Thymus (tissue), 11 donors: ENCODE measurements at regions not wholly inside any gene's neighbourhood (a gene's known extent, or its start where the extent isn't known, plus 50 kb on each side); places are given as distances from the start of the nearest gene placed in this dataset.

Experiments
- DNase-seq, 9 donors: peaks; one replicate each; pipeline ENCODE4 v3.0.0-alpha.2; 2013; ENCODE audit warnings: low spot score in 9 of 9, low read depth in 6 of 9, missing footprints in 1 of 9
- H3K27ac ChIP-seq, 2 donors: one replicate each; pipeline ENCODE4 v1.5.1; 2013; ENCODE audit warnings: control low read depth in 1 of 2, low read depth in 1 of 2, low read length in 1 of 2, mild to moderate bottlenecking in 1 of 2, moderate library complexity in 1 of 2
- H3K27me3 ChIP-seq, 2 donors: one replicate each; pipeline ENCODE4 v1.5.1; 2013; ENCODE audit warnings: low read length in 1 of 2; ENCODE audit not compliant: control insufficient read depth in 2 of 2, insufficient read depth in 1 of 2
- H3K36me3 ChIP-seq, 2 donors: one replicate each; pipeline ENCODE4 v1.5.1; 2013; ENCODE audit warnings: low read length in 1 of 2, mild to moderate bottlenecking in 1 of 2, moderate library complexity in 1 of 2; ENCODE audit not compliant: control insufficient read depth in 2 of 2, insufficient read depth in 2 of 2
- H3K4me1 ChIP-seq, 2 donors: one replicate each; pipeline ENCODE4 v1.5.1; 2013; ENCODE audit warnings: low read length in 2 of 2; ENCODE audit not compliant: control insufficient read depth in 2 of 2, insufficient read depth in 2 of 2
- H3K4me3 ChIP-seq, 2 donors: one replicate each; pipeline ENCODE4 v1.5.1; 2013; ENCODE audit warnings: low read length in 2 of 2, control low read depth in 1 of 2, mild to moderate bottlenecking in 1 of 2
- H3K9me3 ChIP-seq, 2 donors: one replicate each; pipeline ENCODE4 v1.5.1; 2013; ENCODE audit warnings: low read length in 1 of 2, mild to moderate bottlenecking in 1 of 2; ENCODE audit not compliant: control insufficient read depth in 2 of 2, insufficient read depth in 1 of 2
- WGBS: extraction: QIAGEN DNeasy Blood & Tissue Kit; methylation state at CpG from one replicate; pipeline ENCODE4 v1.1.7; 2013; 5-methylcytosine and 5-hydroxymethylcytosine counted together
- donor health status: healthy.

GRCh38 chr5:107325866-107326265 lies 344.9 kb downstream of the EFNA5 start:
- no peaks in the 10 kb centered on the region for H3K4me1 ChIP-seq
- no peak for DNase-seq
- no peak overlapping the region for H3K4me3 ChIP-seq
- H3K36me3 ChIP-seq, result no peaks in the 10 kb centered on the region
- H3K27me3 ChIP-seq, result no peaks in the 10 kb centered on the region
- WGBS, result 92% methylated on average over 4 of the region's 4 CpGs
- H3K27ac ChIP-seq, result no peak overlapping the region
- no peaks in the 10 kb centered on the region for H3K9me3 ChIP-seq

- H3K4me3 ChIP-seq, result no peak overlapping the region
- no peaks in the 10 kb centered on the region for H3K27me3 ChIP-seq
- DNase-seq, result no peak
- no peaks in the 10 kb centered on the region for H3K9me3 ChIP-seq
- no peak overlapping the region for H3K27ac ChIP-seq
- no peaks in the 10 kb centered on the region for H3K4me1 ChIP-seq
- H3K36me3 ChIP-seq, result no peaks in the 10 kb centered on the region
These were observed 345.9 kb downstream of the EFNA5 start for GRCh38 chr5:107324809-107325208.

- Histone ChIP-seq H3K4me3 (no peak overlapping the region), H3K27me3 (no peaks in the 10 kb centered on the region), H3K4me1 (no peaks in the 10 kb centered on the region), H3K9me3 (no peaks in the 10 kb centered on the region), H3K27ac (no peak overlapping the region), H3K36me3 (no peaks in the 10 kb centered on the region)
- DNase-seq, result no peak
- 96% methylated on average over 1 of the region's 1 CpG for WGBS
These were observed 346.7 kb downstream of the EFNA5 start for GRCh38 chr5:107324071-107324470.

GRCh38 chr5:107323536-107323935 lies 347.2 kb downstream of the EFNA5 start:
- no peaks in the 10 kb centered on the region for H3K27me3 ChIP-seq
- 88% methylated on average over 6 of the region's 6 CpGs for WGBS
- no peak overlapping the region for H3K27ac ChIP-seq
- no peaks in the 10 kb centered on the region for H3K9me3 ChIP-seq
- H3K4me3 ChIP-seq, result no peak overlapping the region
- H3K36me3 ChIP-seq, result no peaks in the 10 kb centered on the region
- no peaks in the 10 kb centered on the region for H3K4me1 ChIP-seq
- no peak for DNase-seq

- no peaks in the 10 kb centered on the region for H3K9me3 ChIP-seq
- WGBS, result 53% methylated on average over 5 of the region's 5 CpGs
- no peaks in the 10 kb centered on the region for H3K4me1 ChIP-seq
- no peak overlapping the region for H3K27ac ChIP-seq
- no peak overlapping the region for H3K4me3 ChIP-seq
- H3K36me3 ChIP-seq, result no peaks in the 10 kb centered on the region
- no peaks in the 10 kb centered on the region for H3K27me3 ChIP-seq
- DNase-seq, result no peak
These were observed 347.8 kb downstream of the EFNA5 start for GRCh38 chr5:107322936-107323335.

GRCh38 chr5:107321906-107322305 lies 348.8 kb downstream of the EFNA5 start:
- no peaks in the 10 kb centered on the region for H3K9me3 ChIP-seq
- H3K4me1 ChIP-seq, result no peaks in the 10 kb centered on the region
- no peak overlapping the region for H3K27ac ChIP-seq
- WGBS, result 96% methylated on average over 1 of the region's 1 CpG
- no peak overlapping the region for H3K4me3 ChIP-seq
- no peak for DNase-seq
- no peaks in the 10 kb centered on the region for H3K36me3 ChIP-seq
- no peaks in the 10 kb centered on the region for H3K27me3 ChIP-seq

- no peak overlapping the region for H3K27ac ChIP-seq
- DNase-seq, result no peak
- WGBS, result 97% methylated on average over 2 of the region's 2 CpGs
These were observed 349.9 kb downstream of the EFNA5 start for GRCh38 chr5:107320846-107321245.

GRCh38 chr5:107320376-107320775 lies 350.4 kb downstream of the EFNA5 start:
- H3K36me3 ChIP-seq, result no peaks in the 10 kb centered on the region
- no peak overlapping the region for H3K27ac ChIP-seq
- H3K4me3 ChIP-seq, result no peak overlapping the region
- WGBS, result 94% methylated on average over 2 of the region's 2 CpGs
- no peaks in the 10 kb centered on the region for H3K27me3 ChIP-seq
- no peak for DNase-seq
- no peaks in the 10 kb centered on the region for H3K9me3 ChIP-seq
- no peaks in the 10 kb centered on the region for H3K4me1 ChIP-seq

More at GRCh38 chr5:107320846-107321245, 349.9 kb downstream of the EFNA5 start:
- no peaks in the 10 kb centered on the region for H3K27me3 ChIP-seq
- no peak overlapping the region for H3K4me3 ChIP-seq
- H3K36me3 ChIP-seq, result no peaks in the 10 kb centered on the region
- no peaks in the 10 kb centered on the region for H3K9me3 ChIP-seq
- H3K4me1 ChIP-seq, result no peaks in the 10 kb centered on the region

GRCh38 chr5:107319901-107320300 lies 350.8 kb downstream of the EFNA5 start:
- Histone ChIP-seq H3K4me1 (no peaks in the 10 kb centered on the region), H3K27ac (no peak overlapping the region), H3K4me3 (no peak overlapping the region), H3K27me3 (no peaks in the 10 kb centered on the region), H3K36me3 (no peaks in the 10 kb centered on the region), H3K9me3 (no peaks in the 10 kb centered on the region)
- WGBS, result 93% methylated on average over 1 of the region's 1 CpG
- no peak for DNase-seq

GRCh38 chr5:107314330-107314729 lies 356.4 kb downstream of the EFNA5 start:
- Histone ChIP-seq H3K4me1 (no peaks in the 10 kb centered on the region), H3K27ac (no peak overlapping the region), H3K9me3 (no peaks in the 10 kb centered on the region), H3K27me3 (no peaks in the 10 kb centered on the region), H3K36me3 (no peaks in the 10 kb centered on the region), H3K4me3 (no peak overlapping the region)
- WGBS, result 97% methylated on average over 3 of the region's 3 CpGs
- DNase-seq, result no peak
